Uterus (tissue), 2 donors: ENCODE measurements at regions not wholly inside any gene's neighbourhood (a gene's known extent, or its start where the extent isn't known, plus 50 kb on each side); places are given as distances from the start of the nearest gene placed in this dataset.

Source experiments
- POLR2A ChIP-seq, 2 donors: fragments of 450-650 bp; IDR thresholded peaks; one replicate each; pipeline ENCODE4 v1.6.1; 2016; ENCODE audit warnings: antibody characterized with exemption in 2 of 2, mild to moderate bottlenecking in 1 of 2, moderate library complexity in 1 of 2
- TF ChIP-seq, protein P1 (sequence below), 4 experiments: fragments of 200-600 bp in 2 of 4; fragments of 450-650 bp in 2 of 4; sonication (generic) in 2 of 4; IDR thresholded peaks; one replicate each; pipeline ENCODE4 v1.5.1; 2016 to 2019; ENCODE audit warnings: antibody characterized with exemption in 4 of 4, mild to moderate bottlenecking in 2 of 4, moderate library complexity in 1 of 4

DNA sequence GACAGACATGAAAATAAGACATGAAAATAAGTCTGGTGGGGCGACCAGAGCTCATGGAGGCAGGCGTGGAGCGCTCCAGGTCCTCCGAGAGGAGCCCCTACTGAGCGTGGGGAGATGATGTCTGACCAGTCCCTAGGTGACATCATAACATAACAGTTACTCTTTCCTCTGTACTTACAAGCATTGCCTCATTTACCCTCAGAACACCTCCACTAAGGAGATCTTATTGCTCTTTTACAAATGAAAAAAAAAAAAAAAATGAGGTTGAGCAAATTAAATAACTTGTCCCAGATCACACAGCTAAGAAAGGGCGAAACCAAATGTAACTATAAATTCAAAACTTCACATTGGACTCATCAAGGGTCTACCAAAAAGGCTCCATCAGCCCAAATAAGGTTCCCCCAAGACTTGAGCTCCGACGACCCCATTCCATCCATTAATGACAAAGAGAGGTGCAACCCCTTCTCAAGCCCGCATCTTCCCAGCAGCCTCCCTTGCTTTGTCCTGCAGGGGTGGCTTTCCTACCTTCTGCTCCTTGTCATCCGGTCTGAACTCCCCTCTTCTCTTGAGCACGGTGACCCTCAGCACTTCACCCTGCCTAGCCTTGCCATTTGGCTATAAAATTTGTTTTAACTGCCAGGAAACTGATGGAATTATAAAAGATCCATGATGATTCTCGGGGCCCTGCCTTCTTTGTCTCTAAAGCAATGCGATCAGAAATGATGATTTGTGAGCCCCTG, 246.7 kb downstream of the DHX15 start:
- TF ChIP-seq, protein P1, sequence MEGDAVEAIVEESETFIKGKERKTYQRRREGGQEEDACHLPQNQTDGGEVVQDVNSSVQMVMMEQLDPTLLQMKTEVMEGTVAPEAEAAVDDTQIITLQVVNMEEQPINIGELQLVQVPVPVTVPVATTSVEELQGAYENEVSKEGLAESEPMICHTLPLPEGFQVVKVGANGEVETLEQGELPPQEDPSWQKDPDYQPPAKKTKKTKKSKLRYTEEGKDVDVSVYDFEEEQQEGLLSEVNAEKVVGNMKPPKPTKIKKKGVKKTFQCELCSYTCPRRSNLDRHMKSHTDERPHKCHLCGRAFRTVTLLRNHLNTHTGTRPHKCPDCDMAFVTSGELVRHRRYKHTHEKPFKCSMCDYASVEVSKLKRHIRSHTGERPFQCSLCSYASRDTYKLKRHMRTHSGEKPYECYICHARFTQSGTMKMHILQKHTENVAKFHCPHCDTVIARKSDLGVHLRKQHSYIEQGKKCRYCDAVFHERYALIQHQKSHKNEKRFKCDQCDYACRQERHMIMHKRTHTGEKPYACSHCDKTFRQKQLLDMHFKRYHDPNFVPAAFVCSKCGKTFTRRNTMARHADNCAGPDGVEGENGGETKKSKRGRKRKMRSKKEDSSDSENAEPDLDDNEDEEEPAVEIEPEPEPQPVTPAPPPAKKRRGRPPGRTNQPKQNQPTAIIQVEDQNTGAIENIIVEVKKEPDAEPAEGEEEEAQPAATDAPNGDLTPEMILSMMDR (IDR thresholded peaks at IDR 0.05), result no peak
- no peak for TF ChIP-seq POLR2A (IDR thresholded peaks at IDR 0.05)
